Hepatocyte (in vitro differentiated cells): ENCODE measurements at regions not wholly inside any gene's neighbourhood (a gene's known extent, or its start where the extent isn't known, plus 50 kb on each side); places are given as distances from the start of the nearest gene placed in this dataset.

ENCODE experiments used
- CTCF ChIP-seq: fragments of 200-600 bp; sonication (generic); IDR thresholded peaks from 2 replicates; pipeline ENCODE4 v1.5.1; 2016; ENCODE audit warnings: antibody characterized with exemption, mild to moderate bottlenecking; ENCODE audit not compliant: poor library complexity
- EZH2 ChIP-seq: fragments of 200-600 bp; sonication (generic); IDR thresholded peaks from 2 replicates; pipeline ENCODE4 v1.6.1; 2016; ENCODE audit warnings: antibody characterized with exemption, mild to moderate bottlenecking, borderline replicate concordance
- EZH2phosphoT487 ChIP-seq: fragments of 200-600 bp; sonication (generic); IDR thresholded peaks from one replicate; pipeline ENCODE4 v1.6.1; 2018; ENCODE audit warnings: antibody characterized with exemption, mild to moderate bottlenecking, low read depth, moderate library complexity; ENCODE audit not compliant: unreplicated experiment, severe bottlenecking

- TF ChIP-seq EZH2 = no peak
- TF ChIP-seq CTCF = no peak
- TF ChIP-seq EZH2phosphoT487 = no peak
Observed at GRCh38 chrX:50971395-50971794, 60.9 kb downstream of the BMP15 start.
